Ishikawa (cell line): ENCODE measurements at regions not wholly inside any gene's neighbourhood (a gene's known extent, or its start where the extent isn't known, plus 50 kb on each side); places are given as distances from the start of the nearest gene placed in this dataset.

Experiments used
- CEBPB ChIP-seq: IDR thresholded peaks from 2 replicates; pipeline ENCODE4 v1.6.1; 2012
- CREB1 ChIP-seq: IDR thresholded peaks from 2 replicates; pipeline ENCODE4 v1.6.1; 2012; ENCODE audit warnings: low read depth
- EGR1 ChIP-seq: IDR thresholded peaks from 2 replicates; pipeline ENCODE4 v1.6.1; 2012
- EP300 ChIP-seq: IDR thresholded peaks from 2 replicates; pipeline ENCODE4 v1.6.1; 2012; ENCODE audit warnings: borderline replicate concordance
- FOXM1 ChIP-seq: IDR thresholded peaks from 2 replicates; pipeline ENCODE4 v1.6.1; 2012; ENCODE audit warnings: low read depth, borderline replicate concordance
- MAX ChIP-seq: IDR thresholded peaks from 2 replicates; pipeline ENCODE4 v1.6.1; 2012
- NFIC ChIP-seq: IDR thresholded peaks from 2 replicates; pipeline ENCODE4 v1.6.1; 2012
- RAD21 ChIP-seq: IDR thresholded peaks from 2 replicates; pipeline ENCODE4 v1.6.1; 2012; ENCODE audit warnings: low read depth
- TAF1 ChIP-seq: IDR thresholded peaks from 2 replicates; pipeline ENCODE4 v1.6.1; 2012; ENCODE audit warnings: low read depth, mild to moderate bottlenecking
- TCF12 ChIP-seq: IDR thresholded peaks from 2 replicates; pipeline ENCODE4 v1.6.1; 2012; ENCODE audit warnings: low read depth
- TEAD4 ChIP-seq: IDR thresholded peaks from 2 replicates; pipeline ENCODE4 v1.6.1; 2012
- USF1 ChIP-seq: IDR thresholded peaks from 2 replicates; pipeline ENCODE4 v1.6.1; 2012
- YY1 ChIP-seq: IDR thresholded peaks from 2 replicates; pipeline ENCODE4 v1.6.1; 2012; ENCODE audit warnings: low read depth
- ZBTB7A ChIP-seq: IDR thresholded peaks from 2 replicates; pipeline ENCODE4 v1.6.1; 2012; ENCODE audit warnings: low read depth
- TF ChIP-seq, protein P1 (sequence below): IDR thresholded peaks from 2 replicates; pipeline ENCODE4 v1.6.1; 2012; ENCODE audit warnings: low read depth, mild to moderate bottlenecking

DNA sequence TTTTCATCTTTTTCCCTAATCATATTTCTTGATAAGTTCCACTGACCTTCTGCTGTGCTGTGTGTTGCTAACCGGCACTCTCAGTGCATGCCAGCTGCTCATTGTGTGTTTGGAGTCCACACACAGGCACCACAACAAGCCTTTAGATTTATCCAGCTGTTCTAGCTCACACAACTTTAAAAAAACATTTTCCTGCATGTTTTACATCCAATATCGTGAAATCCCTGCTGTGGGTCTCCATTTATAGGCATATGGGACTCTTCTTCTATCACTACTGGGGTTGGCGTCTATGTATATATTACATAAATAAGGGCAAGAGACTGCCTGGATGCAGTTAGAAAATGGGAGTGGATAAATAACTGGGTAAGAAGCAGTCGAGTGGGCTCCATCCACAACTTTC, 183.6 kb upstream of the ADARB2 start:
- TF ChIP-seq EGR1: no peak
- no peak for TF ChIP-seq ZBTB7A
- TF ChIP-seq RAD21: no peak
- TF ChIP-seq NFIC: no peak
- TF ChIP-seq TEAD4: no peak
- TF ChIP-seq, protein P1, sequence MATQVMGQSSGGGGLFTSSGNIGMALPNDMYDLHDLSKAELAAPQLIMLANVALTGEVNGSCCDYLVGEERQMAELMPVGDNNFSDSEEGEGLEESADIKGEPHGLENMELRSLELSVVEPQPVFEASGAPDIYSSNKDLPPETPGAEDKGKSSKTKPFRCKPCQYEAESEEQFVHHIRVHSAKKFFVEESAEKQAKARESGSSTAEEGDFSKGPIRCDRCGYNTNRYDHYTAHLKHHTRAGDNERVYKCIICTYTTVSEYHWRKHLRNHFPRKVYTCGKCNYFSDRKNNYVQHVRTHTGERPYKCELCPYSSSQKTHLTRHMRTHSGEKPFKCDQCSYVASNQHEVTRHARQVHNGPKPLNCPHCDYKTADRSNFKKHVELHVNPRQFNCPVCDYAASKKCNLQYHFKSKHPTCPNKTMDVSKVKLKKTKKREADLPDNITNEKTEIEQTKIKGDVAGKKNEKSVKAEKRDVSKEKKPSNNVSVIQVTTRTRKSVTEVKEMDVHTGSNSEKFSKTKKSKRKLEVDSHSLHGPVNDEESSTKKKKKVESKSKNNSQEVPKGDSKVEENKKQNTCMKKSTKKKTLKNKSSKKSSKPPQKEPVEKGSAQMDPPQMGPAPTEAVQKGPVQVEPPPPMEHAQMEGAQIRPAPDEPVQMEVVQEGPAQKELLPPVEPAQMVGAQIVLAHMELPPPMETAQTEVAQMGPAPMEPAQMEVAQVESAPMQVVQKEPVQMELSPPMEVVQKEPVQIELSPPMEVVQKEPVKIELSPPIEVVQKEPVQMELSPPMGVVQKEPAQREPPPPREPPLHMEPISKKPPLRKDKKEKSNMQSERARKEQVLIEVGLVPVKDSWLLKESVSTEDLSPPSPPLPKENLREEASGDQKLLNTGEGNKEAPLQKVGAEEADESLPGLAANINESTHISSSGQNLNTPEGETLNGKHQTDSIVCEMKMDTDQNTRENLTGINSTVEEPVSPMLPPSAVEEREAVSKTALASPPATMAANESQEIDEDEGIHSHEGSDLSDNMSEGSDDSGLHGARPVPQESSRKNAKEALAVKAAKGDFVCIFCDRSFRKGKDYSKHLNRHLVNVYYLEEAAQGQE: no peak
- no peak for TF ChIP-seq TAF1
- no peak for TF ChIP-seq MAX
- no peak for TF ChIP-seq TCF12
- TF ChIP-seq CREB1: no peak
- no peak for TF ChIP-seq EP300
- TF ChIP-seq YY1: no peak
- no peak for TF ChIP-seq CEBPB

DNA sequence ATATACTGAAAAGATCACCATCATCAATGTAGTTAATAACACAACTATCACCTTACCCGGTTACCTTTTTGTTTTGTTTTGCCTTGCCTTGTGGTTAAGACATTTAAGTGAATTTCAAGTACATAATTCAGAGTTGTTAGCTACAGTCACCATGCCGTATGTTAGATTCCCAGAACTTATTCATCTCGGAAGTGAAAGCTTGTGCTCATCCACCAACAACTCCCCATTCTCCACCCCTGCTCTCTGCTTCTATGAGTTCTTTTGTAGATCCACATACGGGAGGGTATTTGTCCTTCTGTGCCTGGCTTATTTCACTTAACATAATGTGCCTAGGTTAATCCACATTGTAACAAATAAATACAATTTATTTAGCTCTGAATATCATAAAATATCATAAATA, 182.8 kb upstream of the ADARB2 start:
- TF ChIP-seq FOXM1: no peak
- no peak for TF ChIP-seq USF1
- no peak for TF ChIP-seq EP300
- no peak for TF ChIP-seq ZBTB7A
- no peak for TF ChIP-seq NFIC
- no peak for TF ChIP-seq EGR1
- no peak for TF ChIP-seq CEBPB
- TF ChIP-seq RAD21: no peak
- no peak for TF ChIP-seq TCF12
- no peak for TF ChIP-seq MAX
- TF ChIP-seq TAF1: no peak
- no peak for TF ChIP-seq YY1
- TF ChIP-seq, protein P1: no peak
- no peak for TF ChIP-seq TEAD4
- TF ChIP-seq CREB1: no peak

DNA sequence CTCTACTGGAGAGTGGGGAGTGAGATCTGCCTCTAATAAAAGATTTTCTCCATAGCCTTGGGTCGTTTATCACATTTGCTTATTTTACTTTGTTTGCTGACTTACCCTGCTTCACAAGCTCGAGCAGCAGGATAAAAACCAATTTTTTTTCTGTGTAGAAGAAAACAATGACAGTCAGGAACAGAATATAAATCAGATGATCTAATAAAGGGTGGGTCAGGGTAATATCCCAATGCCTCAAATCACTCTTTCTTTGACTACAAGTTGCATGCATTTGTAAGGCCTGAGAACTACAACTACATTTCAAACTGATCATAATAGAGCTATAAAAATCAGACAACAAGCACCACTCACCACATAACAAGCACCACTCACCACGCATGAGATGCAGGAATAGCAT, 174.4 kb upstream of the ADARB2 start:
- no peak for TF ChIP-seq TEAD4
- TF ChIP-seq TAF1: no peak
- no peak for TF ChIP-seq ZBTB7A
- no peak for TF ChIP-seq TCF12
- TF ChIP-seq CEBPB: no peak
- no peak for TF ChIP-seq NFIC
- TF ChIP-seq RAD21: no peak
- no peak for TF ChIP-seq EGR1
- TF ChIP-seq YY1: no peak
- TF ChIP-seq USF1: no peak
- TF ChIP-seq EP300: no peak
- no peak for TF ChIP-seq CREB1
- TF ChIP-seq, protein P1: no peak
- TF ChIP-seq MAX: no peak
- no peak for TF ChIP-seq FOXM1

DNA sequence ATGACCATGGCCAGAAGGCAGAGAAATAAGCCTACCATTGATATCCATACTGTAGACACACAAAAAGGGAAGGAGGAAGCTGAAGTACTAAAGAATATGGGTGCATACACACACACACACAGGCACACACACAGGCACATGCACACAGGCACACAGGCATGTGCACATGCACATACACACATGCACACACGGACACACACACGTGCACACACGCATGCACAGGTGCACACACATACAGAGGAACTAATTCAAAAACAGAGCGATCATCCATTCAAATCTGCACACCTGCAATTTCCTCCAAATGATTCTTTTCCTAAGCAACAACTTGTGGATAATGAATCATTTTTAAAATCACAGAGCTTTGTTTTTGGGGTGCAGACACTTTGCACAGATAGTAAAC, 166.7 kb upstream of the ADARB2 start:
- TF ChIP-seq USF1 (no peak), TCF12 (no peak), TEAD4 (no peak), NFIC (no peak), MAX (no peak)
- TF ChIP-seq, protein P1: no peak
